ENCODE measurements at regions not wholly inside any gene's neighbourhood (a gene's known extent, or its start where the extent isn't known, plus 50 kb on each side); places are given as distances from the start of the nearest gene placed in this dataset.

DNA sequence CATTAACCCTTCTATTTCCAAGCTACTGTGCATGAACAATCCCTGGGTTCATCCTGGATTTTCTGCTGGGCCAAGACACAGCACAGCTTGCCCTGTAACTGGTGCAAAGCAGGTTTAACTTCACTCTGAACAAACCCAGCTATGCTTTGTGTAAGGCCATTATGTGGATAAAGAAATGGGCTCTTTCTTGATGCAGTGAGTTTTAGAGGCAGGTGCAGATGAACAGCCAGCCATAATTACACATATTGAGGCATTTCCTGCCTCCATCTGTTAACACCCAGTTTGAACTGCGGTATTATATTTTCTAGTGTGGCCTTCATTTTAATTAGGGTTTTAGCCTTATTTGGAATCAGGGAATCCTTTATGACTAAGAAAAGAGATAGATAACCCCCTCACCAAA lies 68.7 kb upstream of the ARX start:
- no peak for DNase-seq
- H3K27me3 Mint-ChIP-seq (ENCODE audit: low read depth in 3 of 3) = peaks cover 2 to 3% (median 2%) of the 10 kb centered on the region in 3 donors
- H4K20me1 ChIP-seq (ENCODE audit: insufficient read depth, low read length) = no peaks in the 10 kb centered on the region
- no peak overlapping the region for H3K27ac Mint-ChIP-seq
- TF ChIP-seq, protein P1, sequence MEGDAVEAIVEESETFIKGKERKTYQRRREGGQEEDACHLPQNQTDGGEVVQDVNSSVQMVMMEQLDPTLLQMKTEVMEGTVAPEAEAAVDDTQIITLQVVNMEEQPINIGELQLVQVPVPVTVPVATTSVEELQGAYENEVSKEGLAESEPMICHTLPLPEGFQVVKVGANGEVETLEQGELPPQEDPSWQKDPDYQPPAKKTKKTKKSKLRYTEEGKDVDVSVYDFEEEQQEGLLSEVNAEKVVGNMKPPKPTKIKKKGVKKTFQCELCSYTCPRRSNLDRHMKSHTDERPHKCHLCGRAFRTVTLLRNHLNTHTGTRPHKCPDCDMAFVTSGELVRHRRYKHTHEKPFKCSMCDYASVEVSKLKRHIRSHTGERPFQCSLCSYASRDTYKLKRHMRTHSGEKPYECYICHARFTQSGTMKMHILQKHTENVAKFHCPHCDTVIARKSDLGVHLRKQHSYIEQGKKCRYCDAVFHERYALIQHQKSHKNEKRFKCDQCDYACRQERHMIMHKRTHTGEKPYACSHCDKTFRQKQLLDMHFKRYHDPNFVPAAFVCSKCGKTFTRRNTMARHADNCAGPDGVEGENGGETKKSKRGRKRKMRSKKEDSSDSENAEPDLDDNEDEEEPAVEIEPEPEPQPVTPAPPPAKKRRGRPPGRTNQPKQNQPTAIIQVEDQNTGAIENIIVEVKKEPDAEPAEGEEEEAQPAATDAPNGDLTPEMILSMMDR (IDR thresholded peaks at IDR 0.05) = no peak
- no peaks in the 10 kb centered on the region for H3K36me3 Mint-ChIP-seq
- no peak overlapping the region for H3K4me2 ChIP-seq (replicated peaks; ENCODE audit: extremely low read depth, low read length, poor library complexity, severe bottlenecking)
- intact Hi-C loops (cut with micrococcal nuclease) = no loop called here
- no peak overlapping the region for H3K9ac ChIP-seq (ENCODE audit: insufficient read depth, low read length, poor library complexity, severe bottlenecking)
- no peaks in the 10 kb centered on the region for H3K4me1 ChIP-seq (ENCODE audit: control insufficient read depth in 1 of 2, insufficient read depth in 2 of 2, low read length in 2 of 2)
- H3K27ac ChIP-seq (ENCODE audit: low read depth in 1 of 2, low read length in 2 of 2) = no peak overlapping the region
- no peak overlapping the region for H3K4me3 Mint-ChIP-seq
- no peaks in the 10 kb centered on the region for H3K4me1 Mint-ChIP-seq
- H3K79me2 ChIP-seq (ENCODE audit: insufficient read depth, low read length) = no peaks in the 10 kb centered on the region
- no peaks in the 10 kb centered on the region for H3K27me3 ChIP-seq (ENCODE audit: control insufficient read depth in 2 of 2, insufficient read depth in 2 of 2, low read length in 2 of 2)
- no peaks in the 10 kb centered on the region for H3K9me3 ChIP-seq (replicated peaks in 1 of 2; ENCODE audit: control insufficient read depth in 1 of 2, insufficient read depth in 1 of 2, low read length in 2 of 2)
- no peaks in the 10 kb centered on the region for H3K36me3 ChIP-seq (replicated peaks in 1 of 2; ENCODE audit: control insufficient read depth in 1 of 2, insufficient read depth in 2 of 2, low read length in 2 of 2)
- H3K9me3 Mint-ChIP-seq = peaks cover 0 to 13% (median 3%) of the 10 kb centered on the region in 7 donors
- no peak overlapping the region for H2AFZ ChIP-seq (ENCODE audit: insufficient read depth, low read depth, low read length, poor library complexity, severe bottlenecking)
- H3K4me3 ChIP-seq (replicated peaks in 1 of 3; ENCODE audit: low read depth in 2 of 3, low read length in 3 of 3) = no peak overlapping the region
- no CpG with 5 or more reads among the region's 1 CpG for WGBS (ENCODE audit: insufficient coverage)

- Mint-ChIP-seq H3K36me3 (no peaks in the 10 kb centered on the region), H3K27me3 (ENCODE audit: low read depth in 3 of 3) (peaks cover 0 to 2% (median 0%) of the 10 kb centered on the region in 3 donors), H3K27ac (no peak overlapping the region), H3K4me1 (no peaks in the 10 kb centered on the region), H3K9me3 (peaks cover 0 to 9% (median 2%) of the 10 kb centered on the region in 7 donors), H3K4me3 (no peak overlapping the region)
- no peak overlapping the region for H3K27ac ChIP-seq (ENCODE audit: low read depth in 1 of 2, low read length in 2 of 2)
- no peaks in the 10 kb centered on the region for H3K9me3 ChIP-seq (replicated peaks in 1 of 2; ENCODE audit: control insufficient read depth in 1 of 2, insufficient read depth in 1 of 2, low read length in 2 of 2)
- H3K79me2 ChIP-seq (ENCODE audit: insufficient read depth, low read length) = no peaks in the 10 kb centered on the region
- no peaks in the 10 kb centered on the region for H4K20me1 ChIP-seq (ENCODE audit: insufficient read depth, low read length)
- no peak overlapping the region for H2AFZ ChIP-seq (ENCODE audit: insufficient read depth, low read depth, low read length, poor library complexity, severe bottlenecking)
- H3K4me2 ChIP-seq (replicated peaks; ENCODE audit: extremely low read depth, low read length, poor library complexity, severe bottlenecking) = no peak overlapping the region
- TF ChIP-seq, protein P1 (IDR thresholded peaks at IDR 0.05) = no peak
- no peaks in the 10 kb centered on the region for H3K36me3 ChIP-seq (replicated peaks in 1 of 2; ENCODE audit: control insufficient read depth in 1 of 2, insufficient read depth in 2 of 2, low read length in 2 of 2)
- H3K27me3 ChIP-seq (ENCODE audit: control insufficient read depth in 2 of 2, insufficient read depth in 2 of 2, low read length in 2 of 2) = no peaks in the 10 kb centered on the region
- no CpG with 5 or more reads among the region's 3 CpGs for whole genome bisulfite sequencing (ENCODE audit: insufficient coverage)
- H3K4me3 ChIP-seq (replicated peaks in 1 of 3; ENCODE audit: low read depth in 2 of 3, low read length in 3 of 3) = no peak overlapping the region
- intact Hi-C loops (cut with micrococcal nuclease) = no loop called here
- no peak for DNase-seq
- no peak overlapping the region for H3K9ac ChIP-seq (ENCODE audit: insufficient read depth, low read length, poor library complexity, severe bottlenecking)
- H3K4me1 ChIP-seq (ENCODE audit: control insufficient read depth in 1 of 2, insufficient read depth in 2 of 2, low read length in 2 of 2) = no peaks in the 10 kb centered on the region
Measured at GRCh38 chrX:25083661-25084060, 67.9 kb upstream of the ARX start.

Measured in CD14-positive monocyte (primary cell).